Left ventricle myocardium inferior (tissue), 1 donor: ENCODE measurements at regions not wholly inside any gene's neighbourhood (a gene's known extent, or its start where the extent isn't known, plus 50 kb on each side); places are given as distances from the start of the nearest gene placed in this dataset.

Experiments
- DNase-seq: peaks from one replicate; pipeline ENCODE4 v3.0.0-alpha.2; 2020
- H3K27ac ChIP-seq: fragments of 200-600 bp; replicated peaks from 2 replicates; pipeline ENCODE4 v1.8.0; 2021
- H3K27me3 ChIP-seq: fragments of 200-600 bp; 2 replicates; pipeline ENCODE4 v1.8.0; 2021; ENCODE audit warnings: low read depth
- H3K36me3 ChIP-seq: fragments of 200-600 bp; 2 replicates; pipeline ENCODE4 v1.8.0; 2021
- H3K4me1 ChIP-seq: fragments of 200-600 bp; 2 replicates; pipeline ENCODE4 v1.8.0; 2021
- H3K4me3 ChIP-seq: fragments of 200-600 bp; 2 replicates; pipeline ENCODE4 v1.8.0; 2021; ENCODE audit warnings: mild to moderate bottlenecking, moderate library complexity
- H3K9me3 ChIP-seq: fragments of 200-600 bp; replicated peaks from 2 replicates; pipeline ENCODE4 v1.8.0; 2021
- CTCF ChIP-seq: fragments of 200-600 bp; IDR thresholded peaks from 2 replicates; pipeline ENCODE4 v1.8.0; 2021; ENCODE audit warnings: antibody characterized with exemption, mild to moderate bottlenecking, borderline replicate concordance
- intact Hi-C: fragments of 100-400 bp; cut with micrococcal nuclease; formaldehyde crosslinking; loops from one replicate; pipeline ENCODE4 v1.11.0; 2022
- donor health status: DM: no; HTN: yes; CAD: no; lungs with severe emphysema.

DNA sequence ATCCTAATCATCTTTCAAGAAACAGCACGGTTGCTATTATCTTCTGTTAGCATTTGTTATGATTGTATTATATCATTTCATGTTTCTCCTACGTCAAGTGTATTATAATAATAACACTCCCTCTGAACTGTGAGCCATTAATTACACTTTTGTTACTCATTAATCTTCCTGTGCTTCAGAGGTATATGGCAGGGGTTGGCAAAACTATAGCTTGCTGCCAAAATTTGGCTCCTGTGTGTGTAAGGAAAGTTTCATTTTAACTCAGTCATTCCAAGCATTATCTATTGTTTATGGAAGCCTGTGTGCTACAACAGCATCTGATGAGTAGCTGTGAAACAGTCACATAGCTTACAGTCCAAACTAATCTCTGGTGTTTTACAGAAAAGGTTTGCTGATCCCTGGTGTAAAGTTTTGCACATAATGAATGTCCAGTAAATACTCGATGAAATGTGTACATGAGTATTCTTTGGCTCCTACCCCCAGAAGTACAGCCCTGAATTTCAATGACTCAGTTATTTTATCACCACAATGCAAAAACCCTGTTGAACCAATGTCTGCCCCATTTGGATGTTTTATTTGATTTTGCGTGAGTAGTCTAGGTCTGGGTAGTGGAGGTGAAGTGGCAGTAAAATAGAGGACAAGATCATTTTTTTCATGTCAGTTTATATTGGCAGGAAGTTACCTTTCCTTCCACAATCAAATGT is 648.2 kb downstream of the MAT2B start:
- no peak for TF ChIP-seq CTCF
- no peak overlapping the region for H3K4me3 ChIP-seq
- H3K36me3 ChIP-seq: no peaks in the 10 kb centered on the region
- intact Hi-C loops: no loop called here
- H3K27ac ChIP-seq: no peak overlapping the region
- DNase-seq: no peak
- H3K9me3 ChIP-seq: no peaks in the 10 kb centered on the region
- H3K27me3 ChIP-seq: no peaks in the 10 kb centered on the region
- no peaks in the 10 kb centered on the region for H3K4me1 ChIP-seq

DNA sequence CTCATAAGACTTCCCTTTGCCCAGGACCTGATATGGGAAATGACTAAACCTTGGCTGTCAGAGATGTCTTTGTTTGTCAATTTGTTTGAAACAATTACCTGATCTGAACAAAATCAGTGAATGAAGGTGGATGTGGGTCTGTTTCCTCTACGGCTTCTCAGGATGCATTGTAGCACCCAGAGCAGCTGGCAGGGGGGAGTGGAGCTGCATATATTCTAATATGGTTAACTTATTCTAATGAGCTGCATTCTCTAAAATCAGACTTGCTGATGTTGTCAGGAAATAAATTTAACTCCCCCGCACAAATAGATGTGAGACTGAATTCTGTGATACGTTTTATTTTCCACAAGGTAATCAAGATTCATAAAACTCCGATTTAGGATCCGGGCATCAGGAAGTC is 665.4 kb downstream of the MAT2B start:
- H3K9me3 ChIP-seq: no peaks in the 10 kb centered on the region
- intact Hi-C loops: no loop called here
- H3K27ac ChIP-seq: no peak overlapping the region
- no peaks in the 10 kb centered on the region for H3K36me3 ChIP-seq
- H3K4me1 ChIP-seq: no peaks in the 10 kb centered on the region
- no peak overlapping the region for H3K4me3 ChIP-seq
- no peak for TF ChIP-seq CTCF
- H3K27me3 ChIP-seq: no peaks in the 10 kb centered on the region
- no peak for DNase-seq

- H3K9me3 ChIP-seq: no peaks in the 10 kb centered on the region
- H3K27ac ChIP-seq: no peak overlapping the region
- H3K4me3 ChIP-seq: no peak overlapping the region
- TF ChIP-seq CTCF: no peak
- no peaks in the 10 kb centered on the region for H3K27me3 ChIP-seq
- intact Hi-C loops: no loop called here
- no peaks in the 10 kb centered on the region for H3K36me3 ChIP-seq
- H3K4me1 ChIP-seq: no peaks in the 10 kb centered on the region
- no peak for DNase-seq
Observed at GRCh38 chr5:164175083-164175482, 669.7 kb downstream of the MAT2B start.

DNA sequence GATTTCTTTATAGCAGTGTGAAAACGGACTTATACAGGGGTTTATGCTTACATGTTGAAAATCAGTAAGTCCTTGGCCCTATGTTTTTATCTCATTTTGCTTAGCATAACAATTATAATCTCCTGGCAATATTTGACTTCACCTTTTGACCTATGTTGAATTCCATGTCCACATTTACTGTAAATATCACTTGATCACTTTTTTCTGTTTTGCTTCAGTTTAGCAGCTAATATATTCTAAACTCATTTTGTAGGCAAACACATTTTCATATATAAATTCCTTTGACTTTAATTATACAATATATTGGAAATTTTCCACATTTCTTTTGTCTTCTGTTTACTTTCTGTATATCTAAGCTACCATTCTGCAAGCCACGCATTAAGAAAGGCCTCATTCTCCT is 674.0 kb downstream of the MAT2B start:
- no peaks in the 10 kb centered on the region for H3K27me3 ChIP-seq
- intact Hi-C loops: no loop called here
- H3K9me3 ChIP-seq: no peaks in the 10 kb centered on the region
- no peaks in the 10 kb centered on the region for H3K36me3 ChIP-seq
- DNase-seq: no peak
- H3K27ac ChIP-seq: no peak overlapping the region
- no peak for TF ChIP-seq CTCF
- H3K4me3 ChIP-seq: no peak overlapping the region
- H3K4me1 ChIP-seq: no peaks in the 10 kb centered on the region

DNA sequence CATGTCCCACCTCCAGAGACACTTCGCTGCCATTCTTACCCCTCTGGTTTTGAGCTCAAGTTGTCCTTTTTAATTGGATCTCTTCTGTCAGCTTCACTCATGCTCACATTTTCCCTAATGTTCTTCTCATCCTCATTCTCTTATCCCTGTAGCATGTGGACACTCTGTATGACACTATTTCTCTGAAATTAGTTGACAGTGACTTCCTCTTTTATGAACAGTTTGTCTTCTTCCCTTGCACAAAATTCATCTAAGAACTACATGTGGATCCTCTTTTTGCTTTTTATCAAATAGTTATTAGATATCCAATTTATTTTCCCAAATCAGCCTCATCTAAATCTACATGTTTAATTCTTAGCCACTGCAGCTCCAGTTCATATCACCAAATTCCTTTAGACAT is 676.2 kb downstream of the MAT2B start:
- no peaks in the 10 kb centered on the region for H3K27me3 ChIP-seq
- H3K36me3 ChIP-seq: no peaks in the 10 kb centered on the region
- intact Hi-C loops: no loop called here
- no peak for DNase-seq
- H3K27ac ChIP-seq: no peak overlapping the region
- no peak for TF ChIP-seq CTCF
- H3K4me1 ChIP-seq: no peaks in the 10 kb centered on the region
- H3K4me3 ChIP-seq: no peak overlapping the region
- H3K9me3 ChIP-seq: no peaks in the 10 kb centered on the region
